DND-41 (cell line): ENCODE measurements at regions not wholly inside any gene's neighbourhood (a gene's known extent, or its start where the extent isn't known, plus 50 kb on each side); places are given as distances from the start of the nearest gene placed in this dataset.
"Not testable (repeated sequence)": the region's sequence is repeated elsewhere in the genome, so short reads cannot be mapped to it uniquely, and the experiment has no call there.

Source experiments
- ATAC-seq: fragments of 200-7000 bp; cut with Tn5 transposase; 3 replicates; pipeline ENCODE4 v1.9.1; 2021; ENCODE audit warnings: low read depth; ENCODE audit not compliant: insufficient read depth
- DNase-seq: peaks from one replicate; pipeline ENCODE4 v3.0.0-alpha.2; 2020
- H2AFZ ChIP-seq: 2 replicates; pipeline ENCODE4 v1.6.0; 2012; ENCODE audit warnings: low read depth, low read length
- H3K27ac ChIP-seq: 2 replicates; pipeline ENCODE4 v1.5.1; 2012; ENCODE audit warnings: low read length, inconsistent platforms
- H3K27me3 ChIP-seq: fragments of 200-600 bp; sonication (generic); 2 replicates; pipeline ENCODE4 v1.6.0; 2012; ENCODE audit warnings: low read length, mild to moderate bottlenecking, inconsistent platforms; ENCODE audit not compliant: insufficient read depth, poor library complexity
- H3K36me3 ChIP-seq: 2 replicates; pipeline ENCODE4 v1.5.1; 2012; ENCODE audit warnings: low read length, inconsistent platforms; ENCODE audit not compliant: insufficient read depth
- H3K4me1 ChIP-seq: 2 replicates; pipeline ENCODE4 v1.5.1; 2012; ENCODE audit warnings: mild to moderate bottlenecking, low read length; ENCODE audit not compliant: insufficient read depth
- H3K4me2 ChIP-seq: 2 replicates; pipeline ENCODE4 v1.6.0; 2012; ENCODE audit warnings: mild to moderate bottlenecking, moderate library complexity, low read length, inconsistent platforms; ENCODE audit not compliant: insufficient read depth
- H3K4me3 ChIP-seq, 2 experiments: fragments of 200-600 bp in 1 of 2; shearing (Covaris generic) in 1 of 2; 2 replicates each; pipeline ENCODE4 v1.5.1; 2012 to 2016; ENCODE audit warnings: inconsistent platforms in 2 of 2, low read length in 2 of 2, mild to moderate bottlenecking in 2 of 2, low read depth in 1 of 2, moderate library complexity in 1 of 2
- H3K79me2 ChIP-seq: 2 replicates; pipeline ENCODE4 v1.6.0; 2012; ENCODE audit warnings: low read length, inconsistent platforms; ENCODE audit not compliant: insufficient read depth
- H3K9ac ChIP-seq: 2 replicates; pipeline ENCODE4 v1.6.0; 2012; ENCODE audit warnings: low read depth, mild to moderate bottlenecking, inconsistent platforms, low read length, moderate library complexity
- H3K9me3 ChIP-seq: 2 replicates; pipeline ENCODE4 v1.5.1; 2012; ENCODE audit warnings: low read length, moderate library complexity, mild to moderate bottlenecking, inconsistent platforms; ENCODE audit not compliant: insufficient read depth, severe bottlenecking
- H4K20me1 ChIP-seq: 2 replicates; pipeline ENCODE4 v1.6.0; 2012; ENCODE audit warnings: low read length; ENCODE audit not compliant: insufficient read depth
- EZH2 ChIP-seq: IDR thresholded peaks from 3 replicates; pipeline ENCODE4 v1.6.1; 2012; ENCODE audit warnings: borderline replicate concordance, low read depth, mild to moderate bottlenecking, moderate library complexity, low read length, inconsistent platforms; ENCODE audit not compliant: severe bottlenecking
- TF ChIP-seq, protein P1 (sequence below): IDR thresholded peaks from 2 replicates; pipeline ENCODE4 v1.5.1; 2012; ENCODE audit warnings: borderline replicate concordance, low read length, moderate library complexity, mild to moderate bottlenecking; ENCODE audit not compliant: poor library complexity, severe bottlenecking; ENCODE audit errors: extremely low read depth

DNA sequence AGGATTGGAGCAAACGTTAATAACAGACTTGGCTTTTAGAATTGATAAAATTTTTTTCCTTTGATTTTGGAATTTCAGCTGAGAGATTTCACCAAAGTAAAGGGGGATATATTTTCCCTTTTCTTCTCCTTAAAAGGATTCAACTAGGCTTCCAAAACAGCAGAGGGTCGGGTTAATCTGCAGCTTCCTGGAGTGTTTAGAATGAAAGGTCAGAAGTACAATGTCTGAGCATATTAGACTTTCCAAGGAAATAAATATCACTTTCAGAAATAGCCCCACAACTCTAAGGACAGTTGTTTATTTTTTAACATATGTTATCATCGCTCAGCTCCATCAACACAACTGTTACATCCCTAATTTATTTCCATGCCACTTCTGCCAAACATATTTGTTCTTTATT, 1532.9 kb upstream of the RAG2 start:
- Histone ChIP-seq H3K27me3 (no peaks in the 10 kb centered on the region), H3K27ac (no peak overlapping the region), H3K9me3 (no peaks in the 10 kb centered on the region), H3K36me3 (no peaks in the 10 kb centered on the region), H2AFZ (no peak overlapping the region), H3K4me3 (no peak overlapping the region), H3K79me2 (no peaks in the 10 kb centered on the region), H3K4me2 (no peak overlapping the region), H4K20me1 (no peaks in the 10 kb centered on the region), H3K4me1 (no peaks in the 10 kb centered on the region), H3K9ac (no peak overlapping the region)
- DNase-seq (no peak), ATAC-seq (no peak)
- TF ChIP-seq, protein P1, sequence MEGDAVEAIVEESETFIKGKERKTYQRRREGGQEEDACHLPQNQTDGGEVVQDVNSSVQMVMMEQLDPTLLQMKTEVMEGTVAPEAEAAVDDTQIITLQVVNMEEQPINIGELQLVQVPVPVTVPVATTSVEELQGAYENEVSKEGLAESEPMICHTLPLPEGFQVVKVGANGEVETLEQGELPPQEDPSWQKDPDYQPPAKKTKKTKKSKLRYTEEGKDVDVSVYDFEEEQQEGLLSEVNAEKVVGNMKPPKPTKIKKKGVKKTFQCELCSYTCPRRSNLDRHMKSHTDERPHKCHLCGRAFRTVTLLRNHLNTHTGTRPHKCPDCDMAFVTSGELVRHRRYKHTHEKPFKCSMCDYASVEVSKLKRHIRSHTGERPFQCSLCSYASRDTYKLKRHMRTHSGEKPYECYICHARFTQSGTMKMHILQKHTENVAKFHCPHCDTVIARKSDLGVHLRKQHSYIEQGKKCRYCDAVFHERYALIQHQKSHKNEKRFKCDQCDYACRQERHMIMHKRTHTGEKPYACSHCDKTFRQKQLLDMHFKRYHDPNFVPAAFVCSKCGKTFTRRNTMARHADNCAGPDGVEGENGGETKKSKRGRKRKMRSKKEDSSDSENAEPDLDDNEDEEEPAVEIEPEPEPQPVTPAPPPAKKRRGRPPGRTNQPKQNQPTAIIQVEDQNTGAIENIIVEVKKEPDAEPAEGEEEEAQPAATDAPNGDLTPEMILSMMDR: no peak
- TF ChIP-seq EZH2: no peak

DNA sequence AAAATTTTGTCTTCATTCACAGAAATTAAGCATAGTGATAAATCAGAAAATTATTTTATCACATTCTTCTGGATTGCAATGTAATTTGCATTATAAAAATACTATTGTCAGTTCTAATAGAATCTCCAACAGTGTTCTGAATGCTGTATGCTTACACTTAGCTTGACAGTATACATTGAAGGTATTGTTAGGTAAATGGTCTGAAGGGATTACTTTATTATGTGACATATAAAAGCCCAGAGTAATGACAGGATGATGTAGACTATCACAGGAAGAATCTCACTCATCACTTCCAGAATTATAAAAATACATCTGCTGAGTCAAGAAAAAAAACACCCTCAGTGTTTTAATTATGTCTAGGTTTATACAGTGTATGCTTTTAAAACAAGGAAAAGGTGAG, 1532.5 kb upstream of the RAG2 start:
- H2AFZ ChIP-seq: no peak overlapping the region
- no peak for ATAC-seq
- no peak overlapping the region for H3K4me2 ChIP-seq
- H3K27me3 ChIP-seq: no peaks in the 10 kb centered on the region
- no peaks in the 10 kb centered on the region for H3K79me2 ChIP-seq
- no peak overlapping the region for H3K4me3 ChIP-seq
- no peak for TF ChIP-seq EZH2
- TF ChIP-seq, protein P1: no peak
- no peak for DNase-seq
- H3K36me3 ChIP-seq: no peaks in the 10 kb centered on the region
- H3K9ac ChIP-seq: no peak overlapping the region
- no peaks in the 10 kb centered on the region for H3K4me1 ChIP-seq
- H3K27ac ChIP-seq: no peak overlapping the region
- H4K20me1 ChIP-seq: no peaks in the 10 kb centered on the region
- H3K9me3 ChIP-seq: no peaks in the 10 kb centered on the region

DNA sequence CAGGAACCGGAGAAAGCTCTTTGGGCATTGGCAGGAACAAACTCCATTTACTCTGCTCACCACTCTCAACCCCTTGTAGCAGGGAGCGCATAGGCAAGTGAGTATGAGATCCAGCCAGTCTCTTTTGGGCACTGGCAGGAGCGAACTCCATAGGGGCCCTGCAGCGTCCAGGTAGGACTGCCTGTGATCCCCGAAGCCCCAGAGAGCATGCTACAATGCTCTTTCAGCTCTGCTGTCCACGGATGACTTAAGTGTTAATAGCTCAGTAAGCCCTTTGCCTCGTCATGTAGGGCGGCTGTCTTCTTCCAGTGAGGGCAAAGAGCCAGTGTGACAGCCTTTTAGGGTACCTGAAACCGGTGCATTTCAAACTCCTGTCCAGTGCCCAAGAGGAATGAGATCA, 1525.6 kb upstream of the RAG2 start:
- H3K4me1 ChIP-seq: no peaks in the 10 kb centered on the region
- H3K27me3 ChIP-seq: no peaks in the 10 kb centered on the region
- H3K4me2 ChIP-seq: no peak overlapping the region
- DNase-seq (no peak), ATAC-seq (no peak)
- no peaks in the 10 kb centered on the region for H3K79me2 ChIP-seq
- no peak for TF ChIP-seq EZH2
- TF ChIP-seq, protein P1: no peak
- no peak overlapping the region for H2AFZ ChIP-seq
- H3K27ac ChIP-seq: no peak overlapping the region
- H4K20me1 ChIP-seq: no peaks in the 10 kb centered on the region
- no peak overlapping the region for H3K4me3 ChIP-seq
- no peak overlapping the region for H3K9ac ChIP-seq
- no peaks in the 10 kb centered on the region for H3K9me3 ChIP-seq
- no peaks in the 10 kb centered on the region for H3K36me3 ChIP-seq

DNA sequence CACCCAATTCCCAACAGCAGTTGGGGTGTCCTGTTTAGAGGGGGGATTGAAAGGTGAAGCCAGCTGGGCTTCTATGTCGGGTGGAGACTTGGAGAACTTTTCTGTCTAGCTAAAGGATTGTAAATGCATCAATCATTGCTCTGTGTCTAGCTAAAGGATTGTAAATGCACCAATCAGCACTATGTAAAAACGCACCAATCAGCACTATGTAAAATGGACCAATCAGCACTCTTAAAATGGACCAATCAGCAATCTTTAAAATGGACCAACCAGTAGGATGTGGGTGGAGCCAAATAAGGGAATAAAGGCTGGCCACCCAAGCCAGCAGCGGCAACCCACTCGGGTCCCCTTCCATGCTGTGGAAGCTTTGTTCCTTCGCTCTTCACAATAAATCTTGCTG, 1518.6 kb upstream of the RAG2 start:
- not testable (repeated sequence) for H4K20me1 ChIP-seq, H3K36me3 ChIP-seq, H3K27me3 ChIP-seq, H3K4me1 ChIP-seq, H3K79me2 ChIP-seq, ATAC-seq, H3K9me3 ChIP-seq, H3K4me3 ChIP-seq, DNase-seq, H3K27ac ChIP-seq, H3K9ac ChIP-seq, H2AFZ ChIP-seq, H3K4me2 ChIP-seq

DNA sequence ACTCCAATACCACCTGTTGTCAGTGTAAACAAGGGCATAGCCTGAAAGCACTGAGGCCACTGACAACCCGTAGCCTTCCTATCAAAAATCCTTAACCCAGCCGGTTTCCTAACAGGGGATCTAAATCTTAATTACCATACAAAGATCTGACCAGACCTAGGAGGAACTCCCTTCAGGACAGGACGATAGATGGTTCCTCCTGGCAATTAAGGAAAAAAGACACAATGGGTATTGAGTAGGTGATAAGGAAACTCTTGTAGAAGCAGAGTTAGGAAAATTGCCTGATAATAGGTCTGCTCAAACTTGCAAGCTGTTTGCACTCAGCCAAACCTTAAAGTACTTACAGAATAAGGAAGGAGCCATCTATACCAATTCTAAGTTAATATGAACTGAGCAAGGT, 1517.3 kb upstream of the RAG2 start:
- H3K27ac ChIP-seq, H3K9me3 ChIP-seq, H3K36me3 ChIP-seq, H3K27me3 ChIP-seq, DNase-seq, ATAC-seq, H4K20me1 ChIP-seq, H3K9ac ChIP-seq, H3K79me2 ChIP-seq, H2AFZ ChIP-seq, H3K4me2 ChIP-seq, H3K4me1 ChIP-seq, H3K4me3 ChIP-seq: not testable (repeated sequence)
